Fibroblast of lung (primary cell): ENCODE measurements at regions not wholly inside any gene's neighbourhood (a gene's known extent, or its start where the extent isn't known, plus 50 kb on each side); places are given as distances from the start of the nearest gene placed in this dataset.

Source experiments
- EZH2 ChIP-seq: IDR thresholded peaks from 2 replicates; pipeline ENCODE4 v1.5.1; 2012; ENCODE audit warnings: low read length, control low read depth, mild to moderate bottlenecking; ENCODE audit errors: missing control alignments
- TF ChIP-seq, protein P1 (sequence below), 2 donors: IDR thresholded peaks in 1 of 2; conservative IDR thresholded peaks in 1 of 2; 1 replicate in 1 of 2; 2 replicates in 1 of 2; pipeline ENCODE4 v1.5.1; 2011 to 2012; ENCODE audit warnings: low read length in 2 of 2, control low read depth in 1 of 2, inconsistent platforms in 1 of 2, low read depth in 1 of 2, mild to moderate bottlenecking in 1 of 2

DNA sequence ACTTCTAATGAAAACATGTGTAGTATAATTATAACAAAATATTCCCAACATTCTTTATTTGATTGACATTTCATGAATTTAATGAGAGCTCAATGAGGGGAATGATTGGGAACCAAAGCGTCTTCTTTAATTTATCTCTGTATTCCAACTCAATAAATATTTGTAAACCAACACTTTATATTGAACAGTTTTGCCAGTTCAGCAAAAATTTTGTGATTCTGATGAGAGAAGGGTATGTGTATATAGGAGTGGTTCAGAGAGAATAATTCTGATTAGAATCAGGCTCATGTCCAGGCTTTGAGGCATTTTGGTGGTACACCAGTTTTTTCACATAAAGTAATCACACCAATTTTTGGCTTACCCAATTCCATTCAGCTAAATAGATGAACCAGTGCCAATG lies 564.2 kb downstream of the TMTC2 start:
- TF ChIP-seq EZH2: no peak
- TF ChIP-seq, protein P1, sequence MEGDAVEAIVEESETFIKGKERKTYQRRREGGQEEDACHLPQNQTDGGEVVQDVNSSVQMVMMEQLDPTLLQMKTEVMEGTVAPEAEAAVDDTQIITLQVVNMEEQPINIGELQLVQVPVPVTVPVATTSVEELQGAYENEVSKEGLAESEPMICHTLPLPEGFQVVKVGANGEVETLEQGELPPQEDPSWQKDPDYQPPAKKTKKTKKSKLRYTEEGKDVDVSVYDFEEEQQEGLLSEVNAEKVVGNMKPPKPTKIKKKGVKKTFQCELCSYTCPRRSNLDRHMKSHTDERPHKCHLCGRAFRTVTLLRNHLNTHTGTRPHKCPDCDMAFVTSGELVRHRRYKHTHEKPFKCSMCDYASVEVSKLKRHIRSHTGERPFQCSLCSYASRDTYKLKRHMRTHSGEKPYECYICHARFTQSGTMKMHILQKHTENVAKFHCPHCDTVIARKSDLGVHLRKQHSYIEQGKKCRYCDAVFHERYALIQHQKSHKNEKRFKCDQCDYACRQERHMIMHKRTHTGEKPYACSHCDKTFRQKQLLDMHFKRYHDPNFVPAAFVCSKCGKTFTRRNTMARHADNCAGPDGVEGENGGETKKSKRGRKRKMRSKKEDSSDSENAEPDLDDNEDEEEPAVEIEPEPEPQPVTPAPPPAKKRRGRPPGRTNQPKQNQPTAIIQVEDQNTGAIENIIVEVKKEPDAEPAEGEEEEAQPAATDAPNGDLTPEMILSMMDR (conservative IDR thresholded peaks at IDR 0.05 in 1 of 2, IDR thresholded peaks at IDR 0.05 in 1 of 2; ENCODE audit: low read depth in 1 of 2, low read length in 2 of 2): no peak
